Body of pancreas (tissue), 4 donors: ENCODE measurements at regions not wholly inside any gene's neighbourhood (a gene's known extent, or its start where the extent isn't known, plus 50 kb on each side); places are given as distances from the start of the nearest gene placed in this dataset.

Experiments used
- ATAC-seq: fragments of 150-250 bp; one replicate; pipeline ENCODE4 v1.9.1; 2016
- DNase-seq, 4 donors: peaks; one replicate each; pipeline ENCODE4 v3.0.0-alpha.2; 2019
- H3K27ac ChIP-seq, 4 donors: fragments of 200-600 bp; sonication (generic); 1 replicate in 3 of 4; 2 replicates in 1 of 4; pipeline versions ENCODE4 v1.5.1 to v1.6.1; 2016 to 2019; ENCODE audit warnings: mild to moderate bottlenecking in 1 of 4, mixed read lengths in 1 of 4, moderate library complexity in 1 of 4
- H3K27me3 ChIP-seq, 2 donors: fragments of 200-600 bp; sonication (generic); one replicate each; pipeline ENCODE4 v1.6.0; 2016; ENCODE audit warnings: mild to moderate bottlenecking in 1 of 2
- H3K36me3 ChIP-seq, 2 donors: fragments of 200-600 bp; sonication (generic); replicated peaks in 1 of 2; 2 replicates each; pipeline ENCODE4 v1.5.1; 2016; ENCODE audit warnings: low read depth in 2 of 2; ENCODE audit not compliant: insufficient read depth in 1 of 2
- H3K4me1 ChIP-seq: fragments of 200-600 bp; sonication (generic); one replicate; pipeline ENCODE4 v1.6.0; 2016
- H3K4me3 ChIP-seq, 2 donors: fragments of 200-600 bp; sonication (generic); 1 replicate in 1 of 2; 2 replicates in 1 of 2; pipeline ENCODE4 v1.5.1; 2016 to 2019
- H3K9me3 ChIP-seq, 3 donors: fragments of 200-600 bp; sonication (generic); 1 replicate in 2 of 3; 2 replicates in 1 of 3; pipeline ENCODE4 v1.5.1; 2016
- POLR2A ChIP-seq, 3 donors: fragments of 450-650 bp; IDR thresholded peaks; one replicate each; pipeline ENCODE4 v1.6.1; 2016; ENCODE audit warnings: antibody characterized with exemption in 3 of 3, mild to moderate bottlenecking in 2 of 3
- WGBS, 2 donors: methylation state at CpG; one replicate each; pipeline ENCODE4 v1.1.5; 2017; 5-methylcytosine and 5-hydroxymethylcytosine counted together
- intact Hi-C: fragments of 100-400 bp; cut with DNase I; formaldehyde crosslinking; loops from one replicate; pipeline ENCODE4 v1.15.1; 2023
- TF ChIP-seq, protein P1 (sequence below), 7 experiments: fragments of 450-650 bp in 4 of 7; fragments of 200-600 bp in 3 of 7; sonication (generic) in 3 of 7; IDR thresholded peaks; one replicate each; pipeline ENCODE4 v1.5.1; 2016 to 2019; ENCODE audit warnings: antibody characterized with exemption in 7 of 7

DNA sequence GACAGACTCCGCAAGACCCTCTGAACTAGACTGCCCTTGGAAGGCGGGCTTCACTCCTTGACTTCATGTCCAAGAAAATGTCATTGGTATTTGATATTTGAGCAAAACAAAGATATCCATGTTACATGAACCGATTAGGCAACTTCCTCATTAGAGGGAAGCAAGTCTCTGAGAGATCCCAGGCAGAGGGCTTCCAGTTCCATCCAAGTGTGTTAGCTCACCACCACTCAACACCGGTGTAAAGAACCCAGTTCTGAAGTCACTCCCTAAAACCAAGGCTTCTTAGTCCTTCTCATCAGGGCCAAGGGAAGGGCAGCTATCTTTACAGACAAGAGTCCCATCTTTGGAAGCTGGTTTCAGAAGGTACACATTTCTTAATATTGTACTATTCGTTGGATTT, 87.2 kb upstream of the CDKN3 start:
- ATAC-seq (no peak), DNase-seq (no peak)
- Histone ChIP-seq H3K27me3 (no peaks in the 10 kb centered on the region), H3K4me1 (no peaks in the 10 kb centered on the region), H3K9me3 (no peaks in the 10 kb centered on the region), H3K27ac (no peak overlapping the region), H3K4me3 (no peak overlapping the region), H3K36me3 (no peaks in the 10 kb centered on the region)
- TF ChIP-seq POLR2A (IDR thresholded peaks at IDR 0.05) = no peak
- TF ChIP-seq, protein P1, sequence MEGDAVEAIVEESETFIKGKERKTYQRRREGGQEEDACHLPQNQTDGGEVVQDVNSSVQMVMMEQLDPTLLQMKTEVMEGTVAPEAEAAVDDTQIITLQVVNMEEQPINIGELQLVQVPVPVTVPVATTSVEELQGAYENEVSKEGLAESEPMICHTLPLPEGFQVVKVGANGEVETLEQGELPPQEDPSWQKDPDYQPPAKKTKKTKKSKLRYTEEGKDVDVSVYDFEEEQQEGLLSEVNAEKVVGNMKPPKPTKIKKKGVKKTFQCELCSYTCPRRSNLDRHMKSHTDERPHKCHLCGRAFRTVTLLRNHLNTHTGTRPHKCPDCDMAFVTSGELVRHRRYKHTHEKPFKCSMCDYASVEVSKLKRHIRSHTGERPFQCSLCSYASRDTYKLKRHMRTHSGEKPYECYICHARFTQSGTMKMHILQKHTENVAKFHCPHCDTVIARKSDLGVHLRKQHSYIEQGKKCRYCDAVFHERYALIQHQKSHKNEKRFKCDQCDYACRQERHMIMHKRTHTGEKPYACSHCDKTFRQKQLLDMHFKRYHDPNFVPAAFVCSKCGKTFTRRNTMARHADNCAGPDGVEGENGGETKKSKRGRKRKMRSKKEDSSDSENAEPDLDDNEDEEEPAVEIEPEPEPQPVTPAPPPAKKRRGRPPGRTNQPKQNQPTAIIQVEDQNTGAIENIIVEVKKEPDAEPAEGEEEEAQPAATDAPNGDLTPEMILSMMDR (IDR thresholded peaks at IDR 0.05) = no peak
- intact Hi-C loops = no loop called here
- 53 to 58% methylated on average over 5 of the region's 5 CpGs for WGBS, 2 donors

DNA sequence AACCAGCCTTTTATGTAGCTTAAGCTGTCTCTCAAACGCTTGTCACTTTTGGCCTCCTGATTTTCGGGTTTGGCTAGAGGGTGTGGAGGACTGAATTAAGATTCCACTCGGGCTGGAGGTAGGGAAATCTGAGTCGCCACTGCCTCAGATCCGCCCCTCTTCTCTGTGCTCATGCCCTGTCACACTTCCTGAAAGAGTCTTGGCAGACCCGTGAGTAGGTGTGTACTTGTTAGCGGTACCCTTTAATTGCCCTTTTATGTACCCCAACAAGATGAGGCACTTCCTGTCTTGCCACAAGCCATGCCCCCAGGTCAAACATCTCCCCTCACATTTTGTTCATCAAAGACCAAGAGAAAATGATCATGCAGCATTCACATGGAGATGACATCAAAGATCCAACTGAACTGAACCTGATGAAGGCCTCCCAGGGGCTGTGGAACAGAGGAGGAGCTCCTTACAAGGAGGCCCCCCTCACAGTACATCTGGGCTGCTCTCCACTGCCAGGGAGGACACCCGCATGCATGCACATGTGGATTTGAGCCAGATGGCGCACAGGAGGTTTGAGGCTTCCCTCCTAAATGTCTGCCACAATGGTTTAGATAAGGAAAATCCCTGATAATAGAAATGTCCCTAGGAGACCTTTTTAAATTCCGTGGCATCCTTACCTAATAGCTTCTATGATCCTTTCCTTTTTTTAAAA, 86.5 kb upstream of the CDKN3 start:
- Histone ChIP-seq H3K4me1 (no peaks in the 10 kb centered on the region), H3K9me3 (no peaks in the 10 kb centered on the region), H3K36me3 (no peaks in the 10 kb centered on the region), H3K27ac (no peak overlapping the region), H3K4me3 (no peak overlapping the region), H3K27me3 (no peaks in the 10 kb centered on the region)
- TF ChIP-seq POLR2A (IDR thresholded peaks at IDR 0.05) = no peak
- TF ChIP-seq, protein P1 (IDR thresholded peaks at IDR 0.05) = no peak
- DNase-seq (no peak), ATAC-seq (no peak)
- 68 to 71% methylated on average over 9 to 10 of the region's 10 CpGs for WGBS, 2 donors
- intact Hi-C loops = no loop called here

DNA sequence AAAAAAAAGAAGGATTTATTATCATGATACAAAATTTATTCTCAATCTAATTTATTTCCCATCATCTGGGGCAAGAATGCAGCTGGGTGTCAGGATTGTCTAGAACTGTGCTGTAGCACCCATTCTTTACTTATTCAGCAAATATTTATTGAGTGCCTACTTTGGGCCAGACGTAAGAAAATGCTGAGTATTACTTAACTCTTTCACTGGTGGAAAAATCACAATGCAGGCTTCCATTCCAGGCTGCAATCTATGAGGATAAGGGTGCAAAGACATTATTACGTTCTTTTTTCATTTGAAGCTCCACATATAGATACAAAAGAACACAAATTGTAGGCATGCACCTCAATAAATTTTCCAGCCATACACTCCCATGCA, 86.0 kb upstream of the CDKN3 start:
- 49 to 64% methylated on average over 2 of the region's 2 CpGs for WGBS, 2 donors
- Histone ChIP-seq H3K27ac (no peak overlapping the region), H3K27me3 (no peaks in the 10 kb centered on the region), H3K4me3 (no peak overlapping the region), H3K36me3 (no peaks in the 10 kb centered on the region), H3K4me1 (no peaks in the 10 kb centered on the region), H3K9me3 (no peaks in the 10 kb centered on the region)
- ATAC-seq (no peak), DNase-seq (no peak)
- intact Hi-C loops = no loop called here
- no peak for TF ChIP-seq POLR2A (IDR thresholded peaks at IDR 0.05)
- TF ChIP-seq, protein P1 (IDR thresholded peaks at IDR 0.05) = no peak

DNA sequence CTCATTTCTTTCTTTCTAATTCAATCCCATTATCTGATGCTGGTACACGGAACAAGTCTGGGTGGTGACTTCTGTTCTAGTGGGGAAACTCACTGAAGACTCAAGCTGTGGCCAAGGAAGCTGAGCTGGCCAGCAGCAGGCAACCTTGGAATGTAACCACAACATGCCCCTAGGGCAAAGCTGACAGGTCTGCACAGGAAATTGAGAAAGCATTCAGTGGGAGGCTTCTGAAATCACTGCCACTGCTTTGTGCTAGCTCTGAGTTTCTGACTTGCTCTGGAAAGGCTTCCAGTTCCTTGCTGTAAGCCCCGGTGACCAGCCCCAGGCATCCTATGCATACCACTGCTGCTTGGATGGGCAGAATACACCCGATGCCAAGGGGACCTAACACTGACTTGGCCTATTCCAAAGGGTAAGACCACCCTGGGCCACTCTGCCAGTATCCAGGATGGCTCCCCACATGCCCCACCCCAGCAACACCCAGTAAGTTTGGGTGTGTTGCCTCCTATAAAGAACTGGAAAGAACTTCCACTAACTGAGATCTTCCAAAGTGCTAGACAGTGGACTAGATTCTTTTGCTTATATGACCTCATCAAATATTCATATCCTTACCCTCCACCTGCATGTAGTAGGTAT, 84.5 kb upstream of the CDKN3 start:
- H3K4me1 ChIP-seq = no peaks in the 10 kb centered on the region
- ATAC-seq (no peak), DNase-seq (no peak)
- intact Hi-C loops = no loop called here
- H3K4me3 ChIP-seq = no peak overlapping the region
- whole genome bisulfite sequencing, 2 donors = 56 to 75% methylated on average over 1 to 3 of the region's 3 CpGs
- H3K36me3 ChIP-seq = no peaks in the 10 kb centered on the region
- TF ChIP-seq POLR2A (IDR thresholded peaks at IDR 0.05) = no peak
- TF ChIP-seq, protein P1 (IDR thresholded peaks at IDR 0.05) = no peak
- H3K9me3 ChIP-seq = no peaks in the 10 kb centered on the region
- no peaks in the 10 kb centered on the region for H3K27me3 ChIP-seq
- no peak overlapping the region for H3K27ac ChIP-seq
